Stimulated activated CD4-positive, alpha-beta T cell treated with anti-CD3 and anti-CD28 coated beads, Interleukin-2, amount 100 ng/mL, for 4 hours (primary cell): ENCODE measurements at regions not wholly inside any gene's neighbourhood (a gene's known extent, or its start where the extent isn't known, plus 50 kb on each side); places are given as distances from the start of the nearest gene placed in this dataset.
"Not testable (repeated sequence)": the region's sequence is repeated elsewhere in the genome, so short reads cannot be mapped to it uniquely, and the experiment has no call there.

ENCODE experiments used
- DNase-seq: peaks from one replicate; pipeline ENCODE4 v3.0.0-alpha.2; 2020; ENCODE audit warnings: low read depth

GRCh38 chr1:157262422-157262821 is 124.2 kb upstream of the ETV3 start:
- no peak for DNase-seq

- not testable (repeated sequence) for DNase-seq
Measured at GRCh38 chr1:157255891-157256290, 117.7 kb upstream of the ETV3 start.

DNA sequence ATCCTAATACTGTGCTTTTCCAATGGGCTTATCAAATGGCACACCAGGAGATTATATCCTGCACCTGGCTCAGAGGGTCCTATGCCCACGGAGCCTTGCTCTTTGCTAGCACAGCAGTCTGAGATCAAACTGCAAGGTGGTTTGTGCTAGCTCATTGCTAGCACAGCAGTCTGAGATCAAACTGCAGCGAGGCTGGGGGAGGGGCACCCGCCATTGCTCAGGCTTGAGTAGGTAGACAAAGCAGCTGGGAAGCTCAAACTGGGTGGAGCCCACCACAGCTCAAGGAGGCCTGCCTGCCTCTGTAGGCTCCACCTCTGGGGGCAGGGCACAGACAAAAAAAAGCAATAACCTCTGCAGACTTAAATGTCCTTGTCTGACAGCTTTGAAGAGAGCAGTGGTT is 116.0 kb upstream of the ETV3 start:
- DNase-seq: not testable (repeated sequence)

DNA sequence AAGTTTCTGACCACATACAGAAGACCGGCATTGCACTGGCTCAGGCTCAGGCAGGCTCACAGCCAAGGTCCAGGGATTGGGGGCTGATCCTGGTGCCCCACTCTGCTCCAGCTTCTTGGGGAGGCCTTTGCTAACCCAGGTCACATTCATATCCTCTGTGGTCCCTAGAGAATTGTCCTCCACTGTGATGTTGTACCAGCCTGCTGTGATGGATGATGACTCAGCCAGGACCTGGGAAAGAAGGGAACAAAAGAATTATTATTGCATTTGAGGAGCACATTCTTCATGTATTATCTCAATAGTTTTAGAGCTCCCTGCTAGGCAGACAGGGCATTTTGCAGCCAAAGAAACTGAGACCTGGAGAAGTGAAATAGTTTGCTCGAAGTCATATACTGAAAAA is 114.3 kb upstream of the ETV3 start:
- DNase-seq: no peak

DNA sequence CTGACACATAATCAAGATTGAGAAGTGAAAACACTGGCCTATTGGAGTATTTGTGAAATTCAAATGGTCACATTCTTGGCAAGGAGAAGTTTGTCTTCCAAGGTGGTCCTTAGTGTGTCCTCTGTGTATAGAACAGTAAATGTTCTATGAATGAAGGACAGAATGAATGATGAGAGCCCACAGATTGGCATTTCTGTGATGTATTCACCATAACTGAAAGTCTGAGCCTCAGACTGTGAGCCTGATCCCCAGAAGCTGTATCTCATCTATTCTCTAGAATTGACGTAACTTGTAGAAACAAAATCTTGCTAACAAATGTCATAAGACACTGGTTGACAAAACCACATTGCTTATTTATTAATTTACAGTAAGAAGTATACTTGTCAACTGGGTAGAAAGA is 111.5 kb upstream of the ETV3 start:
- no peak for DNase-seq

- no peak for DNase-seq
Measured at GRCh38 chr1:157249326-157249725, 111.1 kb upstream of the ETV3 start.

- DNase-seq: not testable (repeated sequence)
Measured at GRCh38 chr1:157247764-157248049, 109.5 kb upstream of the ETV3 start.

DNA sequence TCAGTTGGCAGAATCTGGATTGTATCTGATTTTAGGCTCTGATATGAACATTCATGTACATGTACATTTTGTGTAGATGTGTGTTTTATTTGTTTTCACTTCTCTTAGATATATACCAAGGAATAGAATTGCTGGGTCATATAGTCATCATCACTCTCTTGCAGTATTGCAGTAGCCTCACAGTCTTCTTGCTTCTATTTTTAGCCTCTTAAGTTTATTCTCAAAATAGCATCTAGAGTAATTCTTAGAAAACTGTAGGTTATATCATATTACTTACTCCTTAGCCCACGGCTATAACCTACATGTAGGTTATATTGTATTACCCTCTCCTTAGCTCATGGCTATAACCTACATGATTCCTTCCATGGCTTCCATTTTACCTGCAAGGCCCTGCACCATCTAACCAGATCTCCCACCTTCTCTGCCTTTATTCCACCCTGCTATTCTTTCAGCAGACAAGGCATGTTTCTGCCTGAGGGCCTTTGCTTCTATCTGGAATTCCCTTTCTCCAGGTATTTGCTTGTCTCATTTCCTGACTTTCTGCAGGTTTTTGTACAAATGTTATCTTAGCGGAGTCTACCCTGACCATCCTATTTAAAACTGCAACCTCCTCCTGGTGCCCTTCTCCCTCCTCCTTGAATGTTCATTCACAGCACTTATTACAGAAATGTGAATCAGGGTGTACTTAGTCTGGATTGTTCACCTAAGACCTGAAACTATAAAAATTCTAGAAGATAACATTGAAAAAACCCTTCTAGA is 109.0 kb upstream of the ETV3 start:
- DNase-seq: no peak

- DNase-seq: no peak
Measured at GRCh38 chr1:157245823-157246222, 107.6 kb upstream of the ETV3 start.

- DNase-seq: no peak
Measured at GRCh38 chr1:157241185-157241538, 103.0 kb upstream of the ETV3 start.

DNA sequence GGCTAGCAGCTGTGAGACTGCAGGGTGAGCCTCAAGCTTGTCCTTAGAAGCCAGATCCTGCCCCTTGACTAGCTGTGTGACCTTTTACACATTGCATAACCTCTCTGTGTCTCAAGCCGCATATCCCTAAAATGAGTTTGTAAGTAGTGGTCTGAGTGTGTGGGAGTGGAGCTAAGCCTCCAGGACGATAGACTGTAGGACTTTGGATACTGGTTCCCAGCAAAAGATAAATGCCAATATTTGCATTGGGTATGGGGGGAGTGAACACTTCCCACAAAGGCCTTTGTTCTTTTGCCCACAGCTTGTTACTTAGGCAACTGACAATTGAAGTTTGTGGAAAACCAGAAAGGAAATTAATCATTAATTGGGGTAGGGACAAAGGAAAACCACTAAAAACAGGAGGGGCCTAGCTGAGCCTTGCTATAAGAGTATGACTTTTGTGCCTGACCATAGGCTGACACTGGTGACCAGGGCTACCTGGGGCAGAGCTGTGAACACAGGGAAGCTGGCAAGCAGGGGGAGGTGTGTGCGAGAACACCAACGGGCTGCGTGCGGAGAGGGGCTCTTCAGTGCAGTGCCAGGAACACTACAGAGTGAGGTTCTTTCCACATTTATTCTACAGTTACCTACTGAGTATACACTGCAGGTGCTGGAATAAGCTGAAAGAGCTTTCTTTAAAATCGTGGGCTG is 102.4 kb upstream of the ETV3 start:
- DNase-seq: no peak

- DNase-seq: no peak
Measured at GRCh38 chr1:157239936-157240335, 101.7 kb upstream of the ETV3 start.

GRCh38 chr1:157238585-157238984 is 100.4 kb upstream of the ETV3 start:
- DNase-seq: no peak

DNA sequence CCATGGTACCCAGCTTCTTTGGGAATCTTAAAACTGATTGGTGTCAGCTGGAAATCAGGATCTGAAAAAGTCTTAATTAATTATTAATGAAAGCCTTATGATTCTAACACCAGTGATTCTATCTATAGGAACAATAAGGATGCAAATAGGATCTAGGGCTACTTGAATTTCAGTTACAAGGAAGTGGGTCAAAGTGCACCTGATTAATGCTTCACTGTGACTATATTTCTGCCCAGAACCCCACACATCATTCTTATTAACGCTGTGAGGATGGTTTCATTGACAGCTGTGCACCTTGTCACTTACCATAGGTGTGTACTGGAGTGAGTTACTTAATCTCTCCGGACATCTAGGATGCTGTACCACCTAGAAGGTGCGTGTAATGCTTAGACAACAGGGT is 99.8 kb upstream of the ETV3 start:
- no peak for DNase-seq

GRCh38 chr1:157237522-157237921 is 99.3 kb upstream of the ETV3 start:
- no peak for DNase-seq

DNA sequence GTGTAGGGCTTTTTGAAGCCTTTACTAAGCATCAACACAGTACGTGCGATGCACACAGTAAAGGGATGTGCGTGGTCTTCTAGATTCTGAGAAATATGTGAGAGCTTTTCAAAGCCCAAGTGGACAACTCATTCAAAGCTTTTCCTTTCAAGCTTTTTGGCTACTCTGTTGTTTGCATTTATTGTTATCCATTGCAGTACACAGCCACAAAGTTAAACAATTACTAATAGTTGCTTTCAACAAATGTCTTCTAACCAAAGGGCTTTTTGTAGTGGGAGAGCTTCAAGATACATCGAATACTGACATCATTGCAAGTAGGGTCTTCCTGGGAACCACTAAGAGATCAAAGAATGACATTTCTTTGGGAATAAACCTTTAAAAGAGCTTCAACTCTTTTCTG is 97.9 kb upstream of the ETV3 start:
- DNase-seq: no peak

DNA sequence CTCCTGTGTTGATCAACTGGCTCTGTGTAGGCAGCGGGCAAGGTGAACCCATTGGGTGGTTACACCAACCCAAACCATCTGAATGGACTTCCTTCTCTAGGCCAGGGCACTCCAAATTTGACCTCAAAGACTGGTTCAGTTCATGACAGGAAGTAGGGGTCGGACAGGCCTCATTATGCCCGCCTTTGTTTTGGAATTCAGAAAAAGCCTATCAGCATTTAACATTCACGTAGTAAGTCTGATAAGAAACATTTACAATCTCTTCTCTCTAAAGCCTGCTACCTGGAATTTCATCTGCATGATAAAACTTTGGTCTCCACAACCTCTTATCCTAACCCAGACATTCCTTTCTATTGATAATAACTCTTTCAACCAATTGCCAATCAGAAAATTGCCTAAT is 97.1 kb upstream of the ETV3 start:
- DNase-seq: no peak

DNA sequence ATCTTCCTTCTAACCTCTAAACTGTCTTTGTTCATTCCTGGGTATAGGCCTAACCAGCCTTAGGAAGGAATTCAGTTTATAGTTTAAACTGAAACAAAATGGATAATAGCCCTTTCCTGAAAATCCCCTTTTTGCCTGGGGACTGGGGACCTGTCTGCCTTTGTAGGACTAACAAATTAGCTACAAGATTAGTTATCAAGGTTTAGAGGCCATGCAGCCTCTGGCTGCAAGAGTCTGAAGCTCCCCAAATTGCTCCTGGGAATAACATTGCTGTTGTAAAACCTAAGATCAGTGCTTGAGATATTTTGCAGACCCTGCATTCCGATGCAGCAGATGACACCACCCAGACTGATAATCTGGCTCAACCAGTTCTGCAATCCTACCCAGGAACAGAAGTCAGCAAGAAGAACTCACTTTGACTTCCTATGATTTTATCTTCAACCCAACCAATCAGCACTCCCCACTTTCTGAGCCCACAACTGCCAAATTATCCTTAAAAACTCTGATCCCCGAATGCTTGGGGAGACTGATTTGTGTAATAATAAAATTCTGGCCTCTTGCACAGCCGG is 96.6 kb upstream of the ETV3 start:
- no peak for DNase-seq

GRCh38 chr1:157233131-157233530 is 94.9 kb upstream of the ETV3 start:
- DNase-seq: no peak

DNA sequence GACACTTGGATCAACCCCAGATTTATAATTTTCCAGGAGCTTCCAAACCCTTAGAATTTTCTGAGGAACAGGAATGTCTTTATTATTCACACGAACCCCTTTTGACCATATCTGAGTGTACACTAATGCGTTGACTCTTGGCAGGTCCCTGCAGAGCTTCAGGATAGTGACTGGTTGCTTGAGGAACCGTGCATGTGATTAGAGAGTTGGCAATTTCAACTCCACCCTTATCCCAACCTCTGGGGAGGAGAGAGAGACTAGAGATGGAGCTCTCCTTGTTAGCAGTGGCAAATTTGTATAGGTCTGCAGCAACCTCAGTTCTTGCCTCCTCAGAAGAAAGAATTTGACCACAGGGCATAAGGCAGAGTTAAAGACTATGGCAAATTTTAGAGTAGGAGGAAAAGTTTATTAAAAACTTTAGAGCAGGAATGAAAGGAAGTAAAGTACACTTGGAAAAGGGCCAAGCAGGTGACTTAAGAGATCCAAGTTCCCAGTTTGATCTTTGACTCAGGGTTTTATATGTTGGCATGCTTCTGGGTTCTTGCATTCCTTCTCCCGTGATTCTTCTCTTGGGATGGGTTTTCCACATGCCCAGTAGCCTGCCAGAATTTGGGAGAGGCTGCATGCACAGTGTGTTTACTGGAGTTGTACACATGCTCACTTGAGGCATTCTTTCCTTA is 93.8 kb upstream of the ETV3 start:
- no peak for DNase-seq

DNA sequence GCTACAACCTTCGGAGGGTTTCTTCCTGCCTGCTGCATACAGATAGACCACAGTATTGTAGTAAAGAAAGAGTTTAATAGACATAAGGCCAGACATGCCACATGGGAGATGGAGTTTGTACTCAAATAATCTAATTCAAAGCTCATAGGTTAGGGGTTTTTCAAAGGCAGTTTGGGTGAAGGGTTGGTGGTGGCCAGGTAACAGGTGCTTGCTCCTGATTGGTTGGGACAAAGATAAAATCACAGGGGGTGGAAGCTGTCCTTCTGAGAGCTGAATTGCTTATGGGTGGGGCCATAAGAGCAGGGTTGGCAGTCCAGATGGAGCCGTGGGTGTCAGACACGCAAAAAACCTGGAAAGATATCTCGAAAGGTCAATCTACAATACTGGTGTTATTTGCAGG is 92.3 kb upstream of the ETV3 start:
- DNase-seq: no peak

DNA sequence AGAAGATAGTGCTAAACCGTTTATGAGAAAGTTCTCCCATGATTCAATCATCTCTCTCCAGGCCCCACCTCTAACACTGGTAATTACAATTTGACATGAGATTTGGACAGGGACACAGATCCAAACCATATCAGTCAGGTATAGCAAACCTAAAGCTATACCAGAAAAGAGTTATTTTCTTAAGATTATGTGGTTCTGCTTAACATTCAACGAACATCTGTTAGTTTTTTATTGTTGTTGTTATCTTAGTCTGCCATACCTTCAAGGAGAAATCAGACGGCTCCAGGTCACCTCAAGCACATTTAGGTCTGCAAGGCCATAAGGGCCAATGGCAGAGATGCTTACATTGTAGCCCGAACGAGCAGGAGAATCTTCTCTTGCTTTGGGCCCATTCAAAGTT is 89.5 kb upstream of the ETV3 start:
- DNase-seq: no peak

GRCh38 chr1:157226739-157227138 is 88.5 kb upstream of the ETV3 start:
- DNase-seq: no peak
